ENCODE measurements at regions not wholly inside any gene's neighbourhood (a gene's known extent, or its start where the extent isn't known, plus 50 kb on each side); places are given as distances from the start of the nearest gene placed in this dataset.
"Not testable (repeated sequence)": the region's sequence is repeated elsewhere in the genome, so short reads cannot be mapped to it uniquely, and the experiment has no call there.

- Histone ChIP-seq H3K27me3 (ENCODE audit: control insufficient read depth, insufficient read depth, low read length) (no peaks in the 10 kb centered on the region), H3K36me3 (ENCODE audit: control insufficient read depth, insufficient read depth, low read length) (no peaks in the 10 kb centered on the region), H3K4me3 (ENCODE audit: low read depth, low read length) (no peak overlapping the region)
- TF ChIP-seq, protein P1, sequence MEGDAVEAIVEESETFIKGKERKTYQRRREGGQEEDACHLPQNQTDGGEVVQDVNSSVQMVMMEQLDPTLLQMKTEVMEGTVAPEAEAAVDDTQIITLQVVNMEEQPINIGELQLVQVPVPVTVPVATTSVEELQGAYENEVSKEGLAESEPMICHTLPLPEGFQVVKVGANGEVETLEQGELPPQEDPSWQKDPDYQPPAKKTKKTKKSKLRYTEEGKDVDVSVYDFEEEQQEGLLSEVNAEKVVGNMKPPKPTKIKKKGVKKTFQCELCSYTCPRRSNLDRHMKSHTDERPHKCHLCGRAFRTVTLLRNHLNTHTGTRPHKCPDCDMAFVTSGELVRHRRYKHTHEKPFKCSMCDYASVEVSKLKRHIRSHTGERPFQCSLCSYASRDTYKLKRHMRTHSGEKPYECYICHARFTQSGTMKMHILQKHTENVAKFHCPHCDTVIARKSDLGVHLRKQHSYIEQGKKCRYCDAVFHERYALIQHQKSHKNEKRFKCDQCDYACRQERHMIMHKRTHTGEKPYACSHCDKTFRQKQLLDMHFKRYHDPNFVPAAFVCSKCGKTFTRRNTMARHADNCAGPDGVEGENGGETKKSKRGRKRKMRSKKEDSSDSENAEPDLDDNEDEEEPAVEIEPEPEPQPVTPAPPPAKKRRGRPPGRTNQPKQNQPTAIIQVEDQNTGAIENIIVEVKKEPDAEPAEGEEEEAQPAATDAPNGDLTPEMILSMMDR (IDR thresholded peaks at IDR 0.05; ENCODE audit: insufficient read depth, low read depth, low read length), result no peak
- CTCF ChIA-PET, result interaction anchor here (1.3 to 1.4 kb wide), 2 partner anchors 16 to 198 kb away, joined by 3 to 4 read pairs; no protein-coding TSS in a partner anchor
- DNase-seq (ENCODE audit: low read depth), result no peak
- POLR2A ChIA-PET, result no interaction called here
Observed at GRCh38 chr4:15198070-15198727, 195.9 kb downstream of the CPEB2 start.

- Histone ChIP-seq H3K4me3 (ENCODE audit: low read depth, low read length) (no peak overlapping the region), H3K27me3 (ENCODE audit: control insufficient read depth, insufficient read depth, low read length) (no peaks in the 10 kb centered on the region), H3K36me3 (ENCODE audit: control insufficient read depth, insufficient read depth, low read length) (no peaks in the 10 kb centered on the region)
- CTCF ChIA-PET, result no interaction called here
- TF ChIP-seq, protein P1 (IDR thresholded peaks at IDR 0.05; ENCODE audit: insufficient read depth, low read depth, low read length), result no peak
- no peak for DNase-seq (ENCODE audit: low read depth)
- POLR2A ChIA-PET, result no interaction called here
Observed at GRCh38 chr4:15201782-15202181, 199.5 kb downstream of the CPEB2 start.

DNA sequence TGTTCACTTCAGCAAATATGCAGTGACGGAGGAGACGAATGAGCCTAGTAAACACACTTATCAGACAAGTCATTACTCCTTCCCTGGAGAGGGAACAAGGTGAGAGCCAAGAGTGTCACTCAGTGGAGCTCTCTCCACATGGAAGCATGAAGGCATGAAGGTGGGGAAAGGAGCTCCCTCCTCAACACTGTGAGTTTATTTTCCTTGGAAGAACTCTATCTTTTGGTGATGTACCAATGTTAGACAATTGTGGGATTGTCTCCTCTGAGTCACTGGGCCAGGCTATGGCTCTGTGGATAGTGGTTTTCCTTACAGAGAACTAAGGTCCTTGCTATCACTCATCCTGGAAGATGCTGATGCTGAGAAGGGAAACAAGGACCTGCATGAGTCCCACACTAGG lies 200.2 kb downstream of the CPEB2 start:
- CTCF ChIA-PET, result no interaction called here
- no peak for DNase-seq (ENCODE audit: low read depth)

DNA sequence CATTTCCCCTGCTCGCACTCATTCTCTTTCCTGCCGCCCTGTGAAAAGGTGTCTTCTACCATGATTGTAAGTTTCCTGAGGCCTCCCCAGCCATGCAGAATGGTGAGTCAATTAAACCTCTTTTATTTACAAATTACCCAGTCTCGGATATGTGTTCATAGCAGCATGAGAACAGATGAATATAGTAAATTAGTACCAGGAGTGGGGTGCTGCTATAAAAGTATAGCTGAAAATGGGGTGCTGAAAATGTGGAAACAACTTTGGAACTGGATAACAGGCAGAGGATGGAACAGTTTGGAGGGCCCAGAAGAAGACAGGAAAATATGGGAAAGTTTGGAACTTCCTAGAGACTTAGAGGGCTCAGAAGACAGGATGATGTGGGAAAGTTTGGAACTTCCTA lies 204.2 kb downstream of the CPEB2 start:
- H3K4me3 ChIP-seq (ENCODE audit: low read depth, low read length); CTCF ChIA-PET; DNase-seq (ENCODE audit: low read depth); H3K27me3 ChIP-seq (ENCODE audit: control insufficient read depth, insufficient read depth, low read length); H3K36me3 ChIP-seq (ENCODE audit: control insufficient read depth, insufficient read depth, low read length); POLR2A ChIA-PET: not testable (repeated sequence)

More for the DNA sequence above, 200.2 kb downstream of the CPEB2 start:
- TF ChIP-seq, protein P1 (IDR thresholded peaks at IDR 0.05; ENCODE audit: insufficient read depth, low read depth, low read length), result no peak
- no peaks in the 10 kb centered on the region for H3K27me3 ChIP-seq (ENCODE audit: control insufficient read depth, insufficient read depth, low read length)
- no peak overlapping the region for H3K4me3 ChIP-seq (ENCODE audit: low read depth, low read length)
- POLR2A ChIA-PET, result no interaction called here
- H3K36me3 ChIP-seq (ENCODE audit: control insufficient read depth, insufficient read depth, low read length), result no peaks in the 10 kb centered on the region

DNA sequence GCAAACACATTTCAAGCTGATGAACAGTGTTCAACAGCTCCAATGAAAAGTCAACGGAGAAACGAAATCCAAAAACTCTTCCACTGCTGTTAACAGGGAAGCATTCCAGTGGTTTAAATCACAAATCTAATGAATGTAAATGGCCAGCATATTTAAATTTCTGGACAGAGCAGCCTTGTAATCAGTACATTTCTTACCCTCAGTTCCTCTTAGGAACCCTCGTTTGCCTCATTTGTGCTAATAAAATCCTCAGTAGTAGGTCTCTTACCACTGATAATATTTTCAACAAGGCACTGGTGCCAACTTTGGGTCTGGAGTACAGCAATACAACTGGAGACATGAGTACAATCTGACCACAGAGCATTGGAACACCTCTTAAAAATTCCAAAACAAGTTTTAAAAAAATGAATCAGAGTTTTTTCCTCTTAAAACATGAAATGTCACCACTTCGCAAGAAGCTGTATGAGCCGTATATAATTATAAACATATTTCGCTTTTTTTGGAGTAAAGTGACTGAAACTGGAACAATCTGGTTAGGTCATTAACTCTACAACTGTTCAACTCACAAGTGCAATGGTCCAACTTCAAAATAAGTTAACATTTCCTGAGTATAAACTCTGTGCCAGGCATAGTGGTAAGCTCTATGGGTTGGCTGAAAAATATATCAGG lies 211.2 kb downstream of the CPEB2 start:
- Histone ChIP-seq H3K27me3 (ENCODE audit: control insufficient read depth, insufficient read depth, low read length) (peaks cover 2% of the 10 kb centered on the region; the same call in 1 of the 2 replicates), H3K4me3 (ENCODE audit: low read depth, low read length) (no peak overlapping the region), H3K36me3 (ENCODE audit: control insufficient read depth, insufficient read depth, low read length) (no peaks in the 10 kb centered on the region)
- ChIA-PET POLR2A (no interaction called here), CTCF (no interaction called here)
- TF ChIP-seq, protein P1 (IDR thresholded peaks at IDR 0.05; ENCODE audit: insufficient read depth, low read depth, low read length), result no peak
- DNase-seq (ENCODE audit: low read depth), result no peak

All from BJ (cell line).